Tibial nerve (tissue), 4 donors: ENCODE measurements at regions not wholly inside any gene's neighbourhood (a gene's known extent, or its start where the extent isn't known, plus 50 kb on each side); places are given as distances from the start of the nearest gene placed in this dataset.

ENCODE experiments used
- EP300 ChIP-seq, 2 donors: sonication (generic); formaldehyde crosslinking; IDR thresholded peaks; one replicate each; pipeline ENCODE4 v1.6.1; 2017; ENCODE audit warnings: antibody characterized with exemption in 2 of 2, mild to moderate bottlenecking in 1 of 2
- POLR2A ChIP-seq, 2 donors: fragments of 450-650 bp; IDR thresholded peaks; one replicate each; pipeline ENCODE4 v1.6.1; 2017; ENCODE audit warnings: antibody characterized with exemption in 2 of 2, mild to moderate bottlenecking in 2 of 2, moderate library complexity in 2 of 2
- TF ChIP-seq, protein P1 (sequence below), 5 experiments: fragments of 200-600 bp in 3 of 5; fragments of 450-650 bp in 2 of 5; sonication (generic) in 3 of 5; IDR thresholded peaks; one replicate each; pipeline ENCODE4 v1.5.1; 2016 to 2019; ENCODE audit warnings: antibody characterized with exemption in 5 of 5, mild to moderate bottlenecking in 3 of 5, moderate library complexity in 2 of 5

DNA sequence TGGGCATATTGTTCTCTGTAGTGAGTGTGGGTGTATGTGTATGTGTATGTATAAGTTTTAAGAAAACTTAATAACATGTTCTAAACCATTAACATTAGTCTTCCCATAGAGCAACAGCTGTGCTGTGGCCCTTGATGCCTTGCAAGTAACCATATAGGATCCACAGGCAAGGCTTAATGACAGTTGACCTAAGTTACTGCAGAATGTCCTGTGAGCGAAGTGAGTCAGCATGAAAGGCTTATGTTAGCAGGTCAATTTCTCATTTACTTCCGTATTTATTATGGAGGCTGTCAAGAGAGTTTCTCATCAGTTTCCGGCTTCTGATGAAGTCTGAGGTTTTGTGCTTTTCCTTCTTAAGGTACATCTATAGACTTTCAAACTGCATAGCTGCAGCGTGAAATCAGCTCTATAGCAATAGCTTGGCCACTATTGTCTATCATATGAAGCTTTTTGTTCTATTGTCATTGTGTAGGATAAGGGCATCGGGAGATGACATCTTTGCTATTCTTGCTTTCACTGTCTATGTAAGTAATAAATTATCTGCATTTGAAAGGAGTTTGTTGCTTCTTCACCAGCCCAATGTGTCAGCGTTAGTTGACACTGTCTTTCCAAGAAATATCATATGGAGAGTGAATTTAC is 1153.4 kb upstream of the AGA start:
- TF ChIP-seq, protein P1, sequence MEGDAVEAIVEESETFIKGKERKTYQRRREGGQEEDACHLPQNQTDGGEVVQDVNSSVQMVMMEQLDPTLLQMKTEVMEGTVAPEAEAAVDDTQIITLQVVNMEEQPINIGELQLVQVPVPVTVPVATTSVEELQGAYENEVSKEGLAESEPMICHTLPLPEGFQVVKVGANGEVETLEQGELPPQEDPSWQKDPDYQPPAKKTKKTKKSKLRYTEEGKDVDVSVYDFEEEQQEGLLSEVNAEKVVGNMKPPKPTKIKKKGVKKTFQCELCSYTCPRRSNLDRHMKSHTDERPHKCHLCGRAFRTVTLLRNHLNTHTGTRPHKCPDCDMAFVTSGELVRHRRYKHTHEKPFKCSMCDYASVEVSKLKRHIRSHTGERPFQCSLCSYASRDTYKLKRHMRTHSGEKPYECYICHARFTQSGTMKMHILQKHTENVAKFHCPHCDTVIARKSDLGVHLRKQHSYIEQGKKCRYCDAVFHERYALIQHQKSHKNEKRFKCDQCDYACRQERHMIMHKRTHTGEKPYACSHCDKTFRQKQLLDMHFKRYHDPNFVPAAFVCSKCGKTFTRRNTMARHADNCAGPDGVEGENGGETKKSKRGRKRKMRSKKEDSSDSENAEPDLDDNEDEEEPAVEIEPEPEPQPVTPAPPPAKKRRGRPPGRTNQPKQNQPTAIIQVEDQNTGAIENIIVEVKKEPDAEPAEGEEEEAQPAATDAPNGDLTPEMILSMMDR (IDR thresholded peaks at IDR 0.05) = no peak
- TF ChIP-seq POLR2A (IDR thresholded peaks at IDR 0.05) (no peak), EP300 (IDR thresholded peaks at IDR 0.05) (no peak)
